WTC11 (cell line): ENCODE measurements at regions not wholly inside any gene's neighbourhood (a gene's known extent, or its start where the extent isn't known, plus 50 kb on each side); places are given as distances from the start of the nearest gene placed in this dataset.

Experiments used
- ATF1 ChIP-seq: sonication (generic); formaldehyde crosslinking; IDR thresholded peaks from 2 replicates; pipeline ENCODE4 v1.8.1; 2023; ENCODE audit warnings: mild to moderate bottlenecking, moderate library complexity, missing genetic modification reagents
- HMGA2 ChIP-seq: fragments of 250-450 bp; sonication (Bioruptor Pico); IDR thresholded peaks from 2 replicates; pipeline ENCODE4 v1.4.0; 2021; ENCODE audit warnings: mild to moderate bottlenecking, moderate library complexity
- MAX ChIP-seq: sonication (generic); formaldehyde crosslinking; IDR thresholded peaks from 2 replicates; pipeline ENCODE4 v1.8.0; 2022; ENCODE audit warnings: mild to moderate bottlenecking, missing genetic modification reagents
- NR1H2 ChIP-seq: sonication (generic); formaldehyde crosslinking; IDR thresholded peaks from 2 replicates; pipeline ENCODE4 v1.9.0; 2021; ENCODE audit warnings: mild to moderate bottlenecking, moderate library complexity, missing genetic modification reagents
- RELA ChIP-seq: sonication (generic); formaldehyde crosslinking; IDR thresholded peaks from 2 replicates; pipeline ENCODE4 v1.8.1; 2022; ENCODE audit warnings: missing genetic modification reagents, mild to moderate bottlenecking, borderline replicate concordance
- TCF7 ChIP-seq: sonication (generic); formaldehyde crosslinking; IDR thresholded peaks from 2 replicates; pipeline ENCODE4 v1.8.0; 2022; ENCODE audit warnings: mild to moderate bottlenecking, low read depth, missing genetic modification reagents, moderate library complexity
- USF1 ChIP-seq: sonication (generic); formaldehyde crosslinking; IDR thresholded peaks from 2 replicates; pipeline ENCODE4 v1.8.0; 2022; ENCODE audit warnings: mild to moderate bottlenecking, missing genetic modification reagents
- ZBTB21 ChIP-seq: sonication (generic); formaldehyde crosslinking; IDR thresholded peaks from 2 replicates; pipeline ENCODE4 v1.8.1; 2023; ENCODE audit warnings: mild to moderate bottlenecking, missing genetic modification reagents, borderline replicate concordance
- TF ChIP-seq, protein P1 (sequence below): fragments of 200-600 bp; IDR thresholded peaks from 2 replicates; pipeline ENCODE4 v1.8.0; 2022; ENCODE audit warnings: antibody characterized with exemption
- TF ChIP-seq, protein P2 (sequence below): sonication (generic); formaldehyde crosslinking; IDR thresholded peaks from 2 replicates; pipeline ENCODE4 v1.8.1; 2023; ENCODE audit warnings: mild to moderate bottlenecking, missing genetic modification reagents, moderate library complexity

DNA sequence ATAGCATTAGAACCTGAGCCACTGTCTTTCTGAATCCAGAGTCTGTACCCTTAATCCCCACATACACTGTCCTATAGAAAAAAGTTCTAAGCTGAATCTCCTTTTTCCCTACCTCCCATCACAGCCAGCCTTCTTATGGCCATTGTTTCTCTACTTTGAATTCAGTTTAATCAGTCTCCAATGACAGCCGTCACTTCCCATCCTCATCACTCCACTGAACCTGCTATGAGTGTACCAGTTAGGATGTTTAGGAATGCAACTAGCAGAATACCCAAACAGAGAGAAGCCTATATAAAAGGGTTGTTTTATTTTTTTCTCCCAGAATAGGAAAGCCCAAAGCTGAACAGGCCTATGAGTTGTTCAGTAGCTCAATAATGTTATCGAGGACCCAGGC, 220.4 kb upstream of the NREP start:
- no peak for TF ChIP-seq RELA (CRISPR knock-in tag)
- TF ChIP-seq, protein P1, sequence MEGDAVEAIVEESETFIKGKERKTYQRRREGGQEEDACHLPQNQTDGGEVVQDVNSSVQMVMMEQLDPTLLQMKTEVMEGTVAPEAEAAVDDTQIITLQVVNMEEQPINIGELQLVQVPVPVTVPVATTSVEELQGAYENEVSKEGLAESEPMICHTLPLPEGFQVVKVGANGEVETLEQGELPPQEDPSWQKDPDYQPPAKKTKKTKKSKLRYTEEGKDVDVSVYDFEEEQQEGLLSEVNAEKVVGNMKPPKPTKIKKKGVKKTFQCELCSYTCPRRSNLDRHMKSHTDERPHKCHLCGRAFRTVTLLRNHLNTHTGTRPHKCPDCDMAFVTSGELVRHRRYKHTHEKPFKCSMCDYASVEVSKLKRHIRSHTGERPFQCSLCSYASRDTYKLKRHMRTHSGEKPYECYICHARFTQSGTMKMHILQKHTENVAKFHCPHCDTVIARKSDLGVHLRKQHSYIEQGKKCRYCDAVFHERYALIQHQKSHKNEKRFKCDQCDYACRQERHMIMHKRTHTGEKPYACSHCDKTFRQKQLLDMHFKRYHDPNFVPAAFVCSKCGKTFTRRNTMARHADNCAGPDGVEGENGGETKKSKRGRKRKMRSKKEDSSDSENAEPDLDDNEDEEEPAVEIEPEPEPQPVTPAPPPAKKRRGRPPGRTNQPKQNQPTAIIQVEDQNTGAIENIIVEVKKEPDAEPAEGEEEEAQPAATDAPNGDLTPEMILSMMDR: no peak
- no peak for TF ChIP-seq TCF7 (CRISPR knock-in tag)
- TF ChIP-seq, protein P2, sequence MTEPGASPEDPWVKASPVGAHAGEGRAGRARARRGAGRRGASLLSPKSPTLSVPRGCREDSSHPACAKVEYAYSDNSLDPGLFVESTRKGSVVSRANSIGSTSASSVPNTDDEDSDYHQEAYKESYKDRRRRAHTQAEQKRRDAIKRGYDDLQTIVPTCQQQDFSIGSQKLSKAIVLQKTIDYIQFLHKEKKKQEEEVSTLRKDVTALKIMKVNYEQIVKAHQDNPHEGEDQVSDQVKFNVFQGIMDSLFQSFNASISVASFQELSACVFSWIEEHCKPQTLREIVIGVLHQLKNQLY (CRISPR knock-in tag): no peak
- TF ChIP-seq ZBTB21 (CRISPR knock-in tag): no peak
- no peak for TF ChIP-seq ATF1 (CRISPR knock-in tag)
- no peak for TF ChIP-seq HMGA2 (CRISPR knock-in tag)
- TF ChIP-seq USF1: no peak
- no peak for TF ChIP-seq NR1H2
- TF ChIP-seq MAX (CRISPR knock-in tag): no peak
